MM.1S (cell line): ENCODE measurements at regions not wholly inside any gene's neighbourhood (a gene's known extent, or its start where the extent isn't known, plus 50 kb on each side); places are given as distances from the start of the nearest gene placed in this dataset.

Experiments used
- CTCF ChIP-seq: fragments of 300-600 bp; sonication (generic); IDR thresholded peaks from 2 replicates; pipeline ENCODE4 v1.5.1; 2016; ENCODE audit warnings: antibody characterized with exemption, low read length, mixed read lengths
- EZH2 ChIP-seq: fragments of 300-600 bp; sonication (generic); optimal IDR thresholded peaks from 2 replicates; pipeline ENCODE3; 2017; ENCODE audit warnings: low read depth, mild to moderate bottlenecking, antibody characterized with exemption, low read length, mixed read lengths
- EZH2phosphoT487 ChIP-seq: fragments of 300-600 bp; sonication (generic); IDR thresholded peaks from 2 replicates; pipeline ENCODE4 v1.6.1; 2018; ENCODE audit warnings: antibody characterized with exemption, low read length

GRCh38 chr12:77315407-77315806, 250.0 kb upstream of the E2F7 start:
- TF ChIP-seq CTCF (no peak), EZH2 (no peak), EZH2phosphoT487 (no peak)
